NB4 (cell line): ENCODE measurements at regions not wholly inside any gene's neighbourhood (a gene's known extent, or its start where the extent isn't known, plus 50 kb on each side); places are given as distances from the start of the nearest gene placed in this dataset.

Experiments used
- POLR2A ChIP-seq: IDR thresholded peaks from 2 replicates; pipeline ENCODE4 v1.6.1; 2011; ENCODE audit warnings: mild to moderate bottlenecking; ENCODE audit not compliant: insufficient read length; ENCODE audit errors: extremely low read depth
- TF ChIP-seq, protein P1 (sequence below): IDR thresholded peaks from one replicate; pipeline ENCODE4 v1.5.1; 2012; ENCODE audit warnings: low read depth, low read length

DNA sequence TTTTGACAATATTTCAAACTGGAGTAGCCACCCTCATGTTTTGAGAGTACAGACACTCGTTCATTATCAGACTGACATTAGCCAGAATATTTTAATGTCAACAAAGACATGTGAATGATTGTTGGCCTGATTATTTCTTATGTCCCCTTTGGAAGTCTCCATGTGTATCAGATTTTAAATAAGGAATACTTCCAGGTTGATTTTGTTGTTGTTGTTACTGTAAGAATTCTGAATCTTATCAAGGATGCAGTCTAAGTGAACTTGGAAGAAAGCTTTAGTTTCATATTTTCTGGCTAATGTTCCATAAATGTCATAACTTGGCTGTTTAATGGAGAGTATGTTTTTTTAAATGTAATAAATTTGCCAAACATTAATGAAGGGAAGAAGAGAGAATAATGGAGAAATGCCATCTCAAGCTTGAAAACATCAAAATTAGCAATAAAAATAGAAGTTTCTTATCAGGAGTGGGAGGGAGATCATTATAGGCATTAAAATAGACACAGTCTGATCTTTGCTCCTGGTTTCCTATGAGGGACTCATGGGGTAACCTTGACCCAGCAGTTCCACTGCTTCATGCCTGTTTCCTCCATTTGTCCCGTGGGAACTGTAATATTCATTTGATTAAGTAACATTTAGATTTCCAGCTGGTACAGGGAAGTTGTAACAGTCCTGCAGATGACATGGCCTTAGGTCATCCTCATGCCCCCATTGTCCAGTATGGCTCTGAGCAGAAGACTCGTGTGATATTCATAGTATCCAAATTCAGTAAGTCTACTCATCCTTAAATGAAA lies 122.4 kb upstream of the KIAA1217 start:
- TF ChIP-seq POLR2A, result no peak
- TF ChIP-seq, protein P1, sequence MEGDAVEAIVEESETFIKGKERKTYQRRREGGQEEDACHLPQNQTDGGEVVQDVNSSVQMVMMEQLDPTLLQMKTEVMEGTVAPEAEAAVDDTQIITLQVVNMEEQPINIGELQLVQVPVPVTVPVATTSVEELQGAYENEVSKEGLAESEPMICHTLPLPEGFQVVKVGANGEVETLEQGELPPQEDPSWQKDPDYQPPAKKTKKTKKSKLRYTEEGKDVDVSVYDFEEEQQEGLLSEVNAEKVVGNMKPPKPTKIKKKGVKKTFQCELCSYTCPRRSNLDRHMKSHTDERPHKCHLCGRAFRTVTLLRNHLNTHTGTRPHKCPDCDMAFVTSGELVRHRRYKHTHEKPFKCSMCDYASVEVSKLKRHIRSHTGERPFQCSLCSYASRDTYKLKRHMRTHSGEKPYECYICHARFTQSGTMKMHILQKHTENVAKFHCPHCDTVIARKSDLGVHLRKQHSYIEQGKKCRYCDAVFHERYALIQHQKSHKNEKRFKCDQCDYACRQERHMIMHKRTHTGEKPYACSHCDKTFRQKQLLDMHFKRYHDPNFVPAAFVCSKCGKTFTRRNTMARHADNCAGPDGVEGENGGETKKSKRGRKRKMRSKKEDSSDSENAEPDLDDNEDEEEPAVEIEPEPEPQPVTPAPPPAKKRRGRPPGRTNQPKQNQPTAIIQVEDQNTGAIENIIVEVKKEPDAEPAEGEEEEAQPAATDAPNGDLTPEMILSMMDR, result no peak
